Neural crest cell (in vitro differentiated cells): ENCODE measurements at regions not wholly inside any gene's neighbourhood (a gene's known extent, or its start where the extent isn't known, plus 50 kb on each side); places are given as distances from the start of the nearest gene placed in this dataset.
"Not testable (repeated sequence)": the region's sequence is repeated elsewhere in the genome, so short reads cannot be mapped to it uniquely, and the experiment has no call there.

Source experiments
- DNase-seq: peaks from one replicate; pipeline ENCODE4 v3.0.0; 2021; ENCODE audit warnings: low read depth, mixed read lengths, low spot score
- H3K27ac Mint-ChIP-seq: one replicate; pipeline ENCODE4 v1.8.0; 2021; ENCODE audit warnings: mild to moderate bottlenecking, mixed read lengths; ENCODE audit not compliant: unreplicated experiment
- H3K27me3 Mint-ChIP-seq: 2 replicates; pipeline ENCODE4 v1.8.0; 2021; ENCODE audit warnings: low read depth, mild to moderate bottlenecking, mixed read lengths
- H3K36me3 Mint-ChIP-seq: 2 replicates; pipeline ENCODE4 v1.8.0; 2021; ENCODE audit warnings: low read depth, mild to moderate bottlenecking, mixed read lengths
- H3K4me1 Mint-ChIP-seq: 2 replicates; pipeline ENCODE4 v1.8.0; 2021; ENCODE audit warnings: mixed read lengths
- H3K4me3 Mint-ChIP-seq: one replicate; pipeline ENCODE4 v1.8.0; 2021; ENCODE audit warnings: mild to moderate bottlenecking, mixed read lengths
- H3K9me3 Mint-ChIP-seq: 2 replicates; pipeline ENCODE4 v1.8.0; 2021; ENCODE audit warnings: mixed read lengths
- TF ChIP-seq, protein P1 (sequence below): fragments of 200-600 bp; sonication (generic); conservative IDR thresholded peaks from 2 replicates; pipeline ENCODE4 v1.5.0; 2021; ENCODE audit warnings: antibody characterized with exemption, mild to moderate bottlenecking

DNA sequence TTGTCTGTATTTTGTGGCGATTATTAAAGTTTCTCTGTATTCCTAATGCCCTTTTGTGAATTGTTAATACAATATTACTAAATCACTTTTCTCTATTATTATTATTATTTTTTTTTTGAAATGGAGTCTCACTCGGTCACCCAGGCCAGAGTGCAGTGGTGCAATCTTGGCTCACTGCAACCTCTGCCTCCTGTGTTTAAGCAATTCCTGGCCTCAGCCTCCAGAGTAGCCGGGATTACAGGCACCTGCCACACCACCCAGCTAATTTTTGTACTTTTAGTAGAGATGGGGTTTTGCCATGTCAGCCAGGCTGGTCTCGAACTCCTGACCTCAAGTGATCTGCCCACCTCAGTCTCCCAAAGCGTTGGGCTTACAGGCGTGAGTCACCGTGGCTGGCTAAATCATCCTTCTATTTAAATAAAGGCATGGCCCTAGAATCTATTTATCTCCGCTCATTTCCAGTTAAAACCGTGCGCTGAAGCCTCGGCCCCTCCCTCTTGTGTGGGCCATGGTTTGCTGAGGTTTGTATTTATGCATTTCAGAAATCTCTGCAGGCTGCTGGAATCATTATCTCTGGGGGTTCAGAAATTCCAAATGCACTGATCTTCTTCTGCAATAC, 1136.4 kb upstream of the TMEM132C start:
- DNase-seq: no peak
- no peak overlapping the region for H3K27ac Mint-ChIP-seq
- TF ChIP-seq, protein P1, sequence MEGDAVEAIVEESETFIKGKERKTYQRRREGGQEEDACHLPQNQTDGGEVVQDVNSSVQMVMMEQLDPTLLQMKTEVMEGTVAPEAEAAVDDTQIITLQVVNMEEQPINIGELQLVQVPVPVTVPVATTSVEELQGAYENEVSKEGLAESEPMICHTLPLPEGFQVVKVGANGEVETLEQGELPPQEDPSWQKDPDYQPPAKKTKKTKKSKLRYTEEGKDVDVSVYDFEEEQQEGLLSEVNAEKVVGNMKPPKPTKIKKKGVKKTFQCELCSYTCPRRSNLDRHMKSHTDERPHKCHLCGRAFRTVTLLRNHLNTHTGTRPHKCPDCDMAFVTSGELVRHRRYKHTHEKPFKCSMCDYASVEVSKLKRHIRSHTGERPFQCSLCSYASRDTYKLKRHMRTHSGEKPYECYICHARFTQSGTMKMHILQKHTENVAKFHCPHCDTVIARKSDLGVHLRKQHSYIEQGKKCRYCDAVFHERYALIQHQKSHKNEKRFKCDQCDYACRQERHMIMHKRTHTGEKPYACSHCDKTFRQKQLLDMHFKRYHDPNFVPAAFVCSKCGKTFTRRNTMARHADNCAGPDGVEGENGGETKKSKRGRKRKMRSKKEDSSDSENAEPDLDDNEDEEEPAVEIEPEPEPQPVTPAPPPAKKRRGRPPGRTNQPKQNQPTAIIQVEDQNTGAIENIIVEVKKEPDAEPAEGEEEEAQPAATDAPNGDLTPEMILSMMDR: no peak
- no peaks in the 10 kb centered on the region for H3K36me3 Mint-ChIP-seq
- no peaks in the 10 kb centered on the region for H3K27me3 Mint-ChIP-seq
- no peaks in the 10 kb centered on the region for H3K4me1 Mint-ChIP-seq
- peaks cover 2% of the 10 kb centered on the region for H3K9me3 Mint-ChIP-seq
- H3K4me3 Mint-ChIP-seq: no peak overlapping the region

DNA sequence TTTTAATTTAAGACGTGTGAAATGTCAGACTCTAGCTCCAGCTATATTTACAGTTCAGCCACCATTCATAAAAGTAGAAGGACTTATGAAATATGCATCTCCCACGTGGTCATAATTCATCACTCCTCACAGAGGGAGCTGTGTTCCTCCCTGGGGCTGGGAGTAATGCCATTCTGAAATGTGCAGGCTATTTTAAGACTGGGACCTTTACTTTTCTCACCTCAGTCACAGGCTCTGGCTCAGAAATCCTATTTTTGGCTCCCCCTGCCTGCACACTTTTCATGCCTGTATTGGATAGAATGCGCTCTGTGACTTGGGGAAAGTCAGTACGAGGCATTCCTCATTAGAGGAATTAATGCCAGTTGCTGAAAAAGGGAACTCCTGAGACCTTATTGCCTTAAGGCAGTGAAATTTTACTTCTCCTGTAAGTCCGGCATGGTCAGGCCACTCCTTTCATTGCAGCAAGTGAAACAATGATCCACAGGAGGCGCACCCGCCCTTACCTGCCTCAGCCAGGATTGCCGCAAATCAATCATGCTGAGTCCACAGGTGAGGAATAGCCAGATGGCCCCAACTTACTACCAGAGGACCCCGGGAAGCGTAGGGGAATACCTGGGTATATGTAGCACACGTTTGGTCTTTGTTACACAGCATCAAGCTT, 1133.2 kb upstream of the TMEM132C start:
- DNase-seq: no peak
- TF ChIP-seq, protein P1: no peak
- Mint-ChIP-seq H3K4me1 (no peaks in the 10 kb centered on the region), H3K9me3 (peaks cover 5% of the 10 kb centered on the region), H3K4me3 (no peak overlapping the region), H3K27me3 (no peaks in the 10 kb centered on the region), H3K27ac (no peak overlapping the region), H3K36me3 (no peaks in the 10 kb centered on the region)

DNA sequence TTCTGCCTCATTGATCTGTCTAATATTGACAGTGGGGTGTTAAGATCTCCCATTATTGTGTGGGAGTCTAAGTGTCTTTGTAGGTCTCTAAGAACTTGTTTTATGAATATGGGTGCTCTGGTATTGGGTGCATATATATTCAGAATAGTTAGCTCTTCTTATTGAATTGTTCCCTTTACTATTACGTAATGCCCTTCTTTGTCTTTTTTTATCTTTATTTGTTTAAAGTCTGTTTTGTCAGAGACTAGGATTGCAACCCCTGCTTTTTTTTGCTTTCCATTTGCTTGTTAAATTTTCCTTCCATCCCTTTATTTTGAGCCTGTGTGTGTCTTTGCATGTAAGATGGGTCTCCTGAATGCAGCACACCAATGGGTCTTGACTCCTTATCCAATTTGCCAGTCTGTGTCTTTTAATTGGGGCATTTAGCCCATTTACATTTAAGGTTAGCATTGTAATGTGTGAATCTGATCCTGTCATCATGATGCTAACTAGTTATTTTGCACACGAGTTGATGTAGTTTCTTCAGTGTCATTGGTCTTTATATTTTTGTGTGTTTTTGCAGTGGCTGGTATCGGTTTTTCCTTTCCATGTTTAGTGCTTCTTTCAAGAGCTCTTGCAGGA, 1126.0 kb upstream of the TMEM132C start:
- DNase-seq, H3K27me3 Mint-ChIP-seq, H3K4me1 Mint-ChIP-seq, H3K4me3 Mint-ChIP-seq, H3K27ac Mint-ChIP-seq, H3K9me3 Mint-ChIP-seq, H3K36me3 Mint-ChIP-seq: not testable (repeated sequence)

DNA sequence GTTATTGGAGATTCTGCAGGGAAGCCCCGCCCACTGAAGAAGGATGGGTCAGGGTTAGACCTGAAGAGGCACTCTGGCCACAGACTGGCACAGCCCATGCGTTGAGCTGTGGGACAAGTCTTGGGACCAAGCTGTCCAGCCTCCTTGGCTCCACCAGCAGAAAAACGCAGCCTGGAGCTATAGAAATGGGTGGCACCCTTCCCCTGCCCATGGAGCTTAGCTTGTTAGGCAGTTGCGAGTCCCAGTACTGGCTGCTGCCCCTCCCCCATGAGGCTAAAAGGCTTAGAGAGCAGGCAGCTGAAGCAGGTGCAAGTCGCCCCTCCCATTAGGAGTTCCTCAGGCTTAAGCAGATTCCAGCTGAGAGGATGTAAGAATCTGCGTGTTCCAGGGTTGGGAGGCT, 1124.0 kb upstream of the TMEM132C start:
- Mint-ChIP-seq H3K27ac (no peak overlapping the region), H3K36me3 (peaks cover 7% of the 10 kb centered on the region), H3K9me3 (peaks cover 3% of the 10 kb centered on the region), H3K4me3 (no peak overlapping the region), H3K27me3 (peaks cover 2% of the 10 kb centered on the region), H3K4me1 (no peaks in the 10 kb centered on the region)
- no peak for DNase-seq
- TF ChIP-seq, protein P1: no peak

DNA sequence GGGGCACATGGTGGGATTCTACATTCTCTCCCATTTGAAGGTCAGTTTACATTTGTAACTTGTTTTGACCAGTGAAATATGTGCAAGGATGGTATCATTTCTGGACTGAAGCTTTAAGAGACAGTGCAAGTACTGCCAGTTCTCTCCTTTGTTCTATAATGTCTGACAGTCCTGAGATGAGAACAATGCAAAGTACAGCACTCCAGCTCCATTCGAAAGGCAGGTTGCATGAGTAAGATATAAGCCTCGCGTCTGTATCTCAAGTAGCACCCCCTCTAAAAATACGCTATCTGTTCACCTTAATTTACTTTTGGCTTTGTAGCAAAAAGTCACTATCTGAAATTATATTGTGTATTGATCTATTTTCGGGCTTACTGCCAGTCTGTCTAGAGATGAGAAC, 1122.2 kb upstream of the TMEM132C start:
- no peak overlapping the region for H3K27ac Mint-ChIP-seq
- no peaks in the 10 kb centered on the region for H3K27me3 Mint-ChIP-seq
- TF ChIP-seq, protein P1: no peak
- peaks cover 3% of the 10 kb centered on the region for H3K36me3 Mint-ChIP-seq
- no peak for DNase-seq
- no peak overlapping the region for H3K4me3 Mint-ChIP-seq
- peaks cover 6% of the 10 kb centered on the region for H3K9me3 Mint-ChIP-seq
- H3K4me1 Mint-ChIP-seq: no peaks in the 10 kb centered on the region
